Liver (tissue), 3 donors: ENCODE measurements at regions not wholly inside any gene's neighbourhood (a gene's known extent, or its start where the extent isn't known, plus 50 kb on each side); places are given as distances from the start of the nearest gene placed in this dataset.

Experiments used
- CTCF ChIP-seq: fragments of 150-350 bp; IDR thresholded peaks from 2 replicates; pipeline ENCODE4 v1.5.1; 2017; ENCODE audit warnings: improper control_type of control experiment, low read depth, low read length; ENCODE audit not compliant: missing input control
- EGR1 ChIP-seq, 2 donors: IDR thresholded peaks; 2 replicates each; pipeline ENCODE4 v1.6.1; 2016 to 2018; ENCODE audit warnings: antibody characterized with exemption in 2 of 2, low read depth in 2 of 2
- FOXA1 ChIP-seq: IDR thresholded peaks from 2 replicates; pipeline ENCODE4 v1.6.1; 2016; ENCODE audit warnings: antibody characterized with exemption
- NR2F2 ChIP-seq: IDR thresholded peaks from 2 replicates; pipeline ENCODE4 v1.6.1; 2016; ENCODE audit warnings: antibody characterized with exemption
- RAD21 ChIP-seq, 2 donors: IDR thresholded peaks; 2 replicates each; pipeline ENCODE4 v1.6.1; 2016; ENCODE audit warnings: antibody characterized with exemption in 2 of 2, mild to moderate bottlenecking in 2 of 2
- REST ChIP-seq: IDR thresholded peaks from 2 replicates; pipeline ENCODE4 v1.6.1; 2016; ENCODE audit warnings: antibody characterized with exemption, mild to moderate bottlenecking
- SP1 ChIP-seq: IDR thresholded peaks from 2 replicates; pipeline ENCODE4 v1.6.1; 2018; ENCODE audit warnings: antibody characterized with exemption, mild to moderate bottlenecking
- TAF1 ChIP-seq: conservative IDR thresholded peaks from 2 replicates; pipeline ENCODE4 v1.6.1; 2016; ENCODE audit warnings: antibody characterized with exemption, mild to moderate bottlenecking
- YY1 ChIP-seq: IDR thresholded peaks from 2 replicates; pipeline ENCODE4 v1.6.1; 2016; ENCODE audit warnings: antibody characterized with exemption, mild to moderate bottlenecking
- TF ChIP-seq, protein P1 (sequence below): IDR thresholded peaks from 2 replicates; pipeline ENCODE4 v1.6.1; 2016; ENCODE audit warnings: antibody characterized with exemption
- TF ChIP-seq, protein P2 (sequence below): IDR thresholded peaks from 2 replicates; pipeline ENCODE4 v1.6.1; 2016; ENCODE audit warnings: antibody characterized with exemption
- donor health status: healthy.
- donor health status: healthy.

- TF ChIP-seq, protein P1, sequence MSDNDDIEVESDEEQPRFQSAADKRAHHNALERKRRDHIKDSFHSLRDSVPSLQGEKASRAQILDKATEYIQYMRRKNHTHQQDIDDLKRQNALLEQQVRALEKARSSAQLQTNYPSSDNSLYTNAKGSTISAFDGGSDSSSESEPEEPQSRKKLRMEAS, result no peak
- TF ChIP-seq CTCF, result no peak
- TF ChIP-seq, protein P2, sequence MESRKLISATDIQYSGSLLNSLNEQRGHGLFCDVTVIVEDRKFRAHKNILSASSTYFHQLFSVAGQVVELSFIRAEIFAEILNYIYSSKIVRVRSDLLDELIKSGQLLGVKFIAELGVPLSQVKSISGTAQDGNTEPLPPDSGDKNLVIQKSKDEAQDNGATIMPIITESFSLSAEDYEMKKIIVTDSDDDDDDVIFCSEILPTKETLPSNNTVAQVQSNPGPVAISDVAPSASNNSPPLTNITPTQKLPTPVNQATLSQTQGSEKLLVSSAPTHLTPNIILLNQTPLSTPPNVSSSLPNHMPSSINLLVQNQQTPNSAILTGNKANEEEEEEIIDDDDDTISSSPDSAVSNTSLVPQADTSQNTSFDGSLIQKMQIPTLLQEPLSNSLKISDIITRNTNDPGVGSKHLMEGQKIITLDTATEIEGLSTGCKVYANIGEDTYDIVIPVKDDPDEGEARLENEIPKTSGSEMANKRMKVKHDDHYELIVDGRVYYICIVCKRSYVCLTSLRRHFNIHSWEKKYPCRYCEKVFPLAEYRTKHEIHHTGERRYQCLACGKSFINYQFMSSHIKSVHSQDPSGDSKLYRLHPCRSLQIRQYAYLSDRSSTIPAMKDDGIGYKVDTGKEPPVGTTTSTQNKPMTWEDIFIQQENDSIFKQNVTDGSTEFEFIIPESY, result no peak
- no peak for TF ChIP-seq REST
- TF ChIP-seq SP1, result no peak
- no peak for TF ChIP-seq TAF1
- no peak for TF ChIP-seq FOXA1
- TF ChIP-seq NR2F2, result no peak
- no peak for TF ChIP-seq RAD21 (IDR thresholded peaks at IDR 0.05)
- TF ChIP-seq YY1, result no peak
- no peak for TF ChIP-seq EGR1 (IDR thresholded peaks at IDR 0.05; ENCODE audit: low read depth in 2 of 2)
Observed at GRCh38 chr21:16116069-16116468, 386.3 kb downstream of the USP25 start.
